HFF-Myc (cell line): ENCODE measurements at regions not wholly inside any gene's neighbourhood (a gene's known extent, or its start where the extent isn't known, plus 50 kb on each side); places are given as distances from the start of the nearest gene placed in this dataset.

Experiments used
- DNase-seq: peaks from one replicate; pipeline ENCODE4 v3.0.0-alpha.2; 2011; ENCODE audit warnings: low read depth; ENCODE audit errors: extremely low read depth
- H3K4me3 ChIP-seq: replicated peaks from 2 replicates; pipeline ENCODE4 v1.5.1; 2011; ENCODE audit warnings: low read depth, mild to moderate bottlenecking, control low read depth, low read length
- CTCF ChIP-seq: IDR thresholded peaks from 2 replicates; pipeline ENCODE4 v1.5.1; 2012; ENCODE audit warnings: mild to moderate bottlenecking, low read depth, low read length, control low read depth; ENCODE audit errors: missing control alignments

GRCh38 chr6:14439419-14439818, 321.8 kb downstream of the CD83 start:
- no peak overlapping the region for H3K4me3 ChIP-seq
- DNase-seq = no peak
- TF ChIP-seq CTCF = no peak

- DNase-seq = no peak
- H3K4me3 ChIP-seq = no peak overlapping the region
- no peak for TF ChIP-seq CTCF
Observed at GRCh38 chr6:14440215-14440910, 322.8 kb downstream of the CD83 start.

- no peak for TF ChIP-seq CTCF
- H3K4me3 ChIP-seq = no peak overlapping the region
- DNase-seq = no peak
Observed at GRCh38 chr6:14440940-14441781, 323.6 kb downstream of the CD83 start.

GRCh38 chr6:14442242-14442641, 324.7 kb downstream of the CD83 start:
- no peak overlapping the region for H3K4me3 ChIP-seq
- no peak for TF ChIP-seq CTCF
- no peak for DNase-seq

GRCh38 chr6:14443629-14444268, 326.2 kb downstream of the CD83 start:
- H3K4me3 ChIP-seq = no peak overlapping the region
- DNase-seq = no peak
- no peak for TF ChIP-seq CTCF

- DNase-seq = no peak
- no peak overlapping the region for H3K4me3 ChIP-seq
- TF ChIP-seq CTCF = no peak
Observed at GRCh38 chr6:14444295-14444972, 326.9 kb downstream of the CD83 start.
